K562 (cell line): ENCODE measurements at regions not wholly inside any gene's neighbourhood (a gene's known extent, or its start where the extent isn't known, plus 50 kb on each side); places are given as distances from the start of the nearest gene placed in this dataset.

Source experiments
- ATAC-seq: fragments of 200-7000 bp; cut with Tn5 transposase; 3 replicates; pipeline ENCODE4 v1.9.1; 2020; ENCODE audit warnings: moderate library complexity
- BruUV-seq: library from RNA; stranded (reverse); fragments of 400-500 nt; replicated peaks from 2 replicates; lab custom pipeline; 2021; lab: Mats Ljungman, UMichigan
- CTCF ChIA-PET: fragments of 300-600 bp; formaldehyde crosslinking; extraction: SDS; loops from one replicate; lab custom pipeline; 2021; ENCODE audit warnings: low intra/inter-chr PET ratio; lab: Yijun Ruan, JAX
- POLR2A ChIA-PET: fragments of 300-600, 350-650 bp; sonication (Branson Sonifier 250); formaldehyde crosslinking; extraction: SDS; loops from one replicate; lab custom pipeline; 2021; ENCODE audit warnings: antibody characterized with exemption, inconsistent platforms; lab: Yijun Ruan, JAX
- DNase-seq, 4 experiments: peaks; one replicate each; pipeline versions ENCODE4 v3.0.0 to v3.0.0-alpha.2; 2011 to 2018; ENCODE audit warnings: low spot score in 3 of 4, mixed read lengths in 3 of 4; ENCODE audit errors: extremely low read depth in 1 of 4
- FAIRE-seq: peaks from 2 replicates; lab custom pipeline; 2011; peaks lifted over from hg19 to GRCh38; lab: Jason Lieb, UNC
- H2AFZ ChIP-seq: 2 replicates; pipeline ENCODE4 v1.6.0; 2011; ENCODE audit warnings: low read depth, low read length, control low read depth, inconsistent platforms
- H3K27ac ChIP-seq: fragments of 200-600 bp; 3 replicates; pipeline ENCODE4 v1.8.0; 2011; ENCODE audit warnings: low read depth, mild to moderate bottlenecking, control low read depth, inconsistent platforms, low read length, moderate library complexity, mixed read lengths; ENCODE audit errors: extremely low read depth
- H3K27me3 ChIP-seq, 2 experiments: fragments of 300-600 bp in 1 of 2; 2 replicates in 1 of 2; 3 replicates in 1 of 2; pipeline versions ENCODE4 v1.6.0 to v1.8.0; 2011; ENCODE audit warnings: inconsistent platforms in 2 of 2, low read length in 2 of 2, mild to moderate bottlenecking in 1 of 2, mixed read lengths in 1 of 2, moderate library complexity in 1 of 2; ENCODE audit not compliant: control insufficient read depth in 2 of 2, insufficient read depth in 2 of 2
- H3K36me3 ChIP-seq: fragments of 300-600 bp; 3 replicates; pipeline ENCODE4 v1.8.0; 2011; ENCODE audit warnings: mild to moderate bottlenecking, low read length, inconsistent platforms; ENCODE audit not compliant: control insufficient read depth, insufficient read depth
- H3K4me1 ChIP-seq, 2 experiments: fragments of 200-600 bp in 1 of 2; replicated peaks in 1 of 2; 2 replicates in 1 of 2; 3 replicates in 1 of 2; pipeline versions ENCODE4 v1.5.1 to v1.8.0; 2011; ENCODE audit warnings: inconsistent platforms in 2 of 2, low read length in 2 of 2, mild to moderate bottlenecking in 1 of 2, mixed read lengths in 1 of 2, moderate library complexity in 1 of 2; ENCODE audit not compliant: control insufficient read depth in 2 of 2, insufficient read depth in 2 of 2
- H3K4me2 ChIP-seq: 2 replicates; pipeline ENCODE4 v1.6.1; 2011; ENCODE audit warnings: low read length, control low read depth, inconsistent platforms, mixed read lengths; ENCODE audit not compliant: insufficient read depth
- H3K4me3 ChIP-seq: fragments of 200-600 bp; sonication (generic), shearing (Covaris generic); 2 replicates; pipeline ENCODE4 v1.5.1; 2016; ENCODE audit warnings: control low read depth, inconsistent platforms
- H3K79me2 ChIP-seq: fragments of 200-600 bp; 3 replicates; pipeline ENCODE4 v1.8.0; 2011; ENCODE audit warnings: low read length, inconsistent platforms; ENCODE audit not compliant: control insufficient read depth, insufficient read depth
- H3K9ac ChIP-seq, 2 experiments: 2 replicates each; pipeline versions ENCODE4 v1.6.0 to v1.6.1; 2011; ENCODE audit warnings: low read depth in 2 of 2, low read length in 2 of 2, control low read depth in 1 of 2, inconsistent platforms in 1 of 2, mild to moderate bottlenecking in 1 of 2, mixed read lengths in 1 of 2; ENCODE audit not compliant: insufficient read depth in 1 of 2
- H3K9me1 ChIP-seq: one replicate; pipeline ENCODE4 v1.6.0; 2011; ENCODE audit warnings: inconsistent platforms, mild to moderate bottlenecking, low read length, moderate library complexity; ENCODE audit not compliant: control insufficient read depth, insufficient read depth
- H3K9me3 ChIP-seq: replicated peaks from 2 replicates; pipeline ENCODE4 v1.5.1; 2011; ENCODE audit warnings: low read depth, low read length, inconsistent platforms; ENCODE audit not compliant: control insufficient read depth, insufficient read depth
- H4K20me1 ChIP-seq: replicated peaks from 2 replicates; pipeline ENCODE4 v1.6.1; 2011; ENCODE audit warnings: low read length, inconsistent platforms, mixed read lengths; ENCODE audit not compliant: control insufficient read depth, insufficient read depth
- HDGF ChIP-seq: fragments of 450-650 bp; IDR thresholded peaks from 2 replicates; pipeline ENCODE4 v1.6.1; 2016
- HNRNPL ChIP-seq: fragments of 200-400 bp; formaldehyde crosslinking; IDR thresholded peaks from 2 replicates; pipeline ENCODE4 v1.6.1; 2017; ENCODE audit warnings: low read depth, mild to moderate bottlenecking, low read length
- PHF21A ChIP-seq: fragments of 450-650 bp; IDR thresholded peaks from 2 replicates; pipeline ENCODE4 v1.6.1; 2017; ENCODE audit warnings: low read depth, borderline replicate concordance
- PPARD ChIP-seq: fragments of 250-450 bp; sonication (Bioruptor Pico); IDR thresholded peaks from 2 replicates; pipeline ENCODE4 v1.8.0; 2022; ENCODE audit warnings: inconsistent platforms, mild to moderate bottlenecking, moderate library complexity
- SMAD4 ChIP-seq: fragments of 250-450 bp; sonication (Bioruptor Pico); conservative IDR thresholded peaks from 2 replicates; pipeline ENCODE4 v1.8.0; 2021; ENCODE audit warnings: inconsistent platforms, mild to moderate bottlenecking, moderate library complexity
- ZNF197 ChIP-seq: fragments of 200-800 bp; sonication (Bioruptor generic); IDR thresholded peaks from 2 replicates; pipeline ENCODE4 v1.6.1; 2016; ENCODE audit warnings: low read depth, missing genetic modification characterization, missing compliant biosample characterization
- WGBS: fragments of 100-300 bp; shearing (Covaris generic); methylation state at CpG from one replicate; pipeline ENCODE4 v1.1.6; 2016; ENCODE audit warnings: low coverage, mixed read lengths; ENCODE audit not compliant: insufficient coverage; ENCODE audit errors: missing lambda C conversion rate; 5-methylcytosine and 5-hydroxymethylcytosine counted together
- in situ Hi-C: fragments of 300-500 bp; cut with MboI; formaldehyde crosslinking; loops from 4 replicates; pipeline ENCODE4 v1.15.0; 2018; ENCODE audit warnings: inconsistent platforms, mixed read lengths
- intact Hi-C: fragments of 100-400 bp; cut with micrococcal nuclease; formaldehyde crosslinking; loops from 2 replicates; pipeline ENCODE4 v1.14.2; 2022
- TF ChIP-seq, protein P1 (sequence below): fragments of 450-650 bp; conservative IDR thresholded peaks from 2 replicates; pipeline ENCODE4 v1.6.1; 2016; ENCODE audit warnings: missing genetic modification characterization, low read depth, mild to moderate bottlenecking, control low read depth, missing compliant biosample characterization
- TF ChIP-seq, protein P2 (sequence below): fragments of 150-350 bp; conservative IDR thresholded peaks from 2 replicates; pipeline ENCODE4 v1.6.1; 2014; ENCODE audit warnings: low read length

DNA sequence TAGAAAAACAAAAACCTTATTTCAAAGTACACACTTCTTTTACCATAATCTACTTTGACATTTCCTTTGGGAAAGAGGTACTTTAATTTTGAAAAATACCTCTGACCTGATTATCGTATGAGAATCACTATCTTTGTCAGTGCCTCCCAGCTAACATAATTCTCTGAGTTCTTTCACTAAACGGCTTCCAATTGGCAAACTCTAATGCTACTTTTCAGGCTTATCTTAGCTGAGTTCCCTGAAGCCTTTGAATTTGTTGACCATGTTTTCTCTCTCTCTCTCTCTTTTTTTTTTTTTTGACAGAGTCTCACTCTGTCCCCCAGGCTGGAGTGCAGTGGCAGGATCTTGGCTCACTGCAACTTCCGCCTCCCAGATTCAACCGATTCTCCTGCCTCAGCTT is 312.8 kb downstream of the ZPLD1 start:
- DNase-seq: no peak
- H4K20me1 ChIP-seq: no peaks in the 10 kb centered on the region
- no peak overlapping the region for H2AFZ ChIP-seq
- ATAC-seq: no peak
- no peaks in the 10 kb centered on the region for H3K9me3 ChIP-seq
- H3K4me1 ChIP-seq: no peaks in the 10 kb centered on the region
- in situ Hi-C loops (no loop called here), intact Hi-C loops (no loop called here)
- 0% methylated on average over 2 of the region's 4 CpGs for WGBS
- H3K9ac ChIP-seq: no peak overlapping the region
- CTCF ChIA-PET: no interaction called here
- POLR2A ChIA-PET: no interaction called here
- H3K27me3 ChIP-seq: no peaks in the 10 kb centered on the region
- no TSS peak for BruUV-seq
- H3K27ac ChIP-seq: no peak overlapping the region
- FAIRE-seq: no peak
- no peaks in the 10 kb centered on the region for H3K36me3 ChIP-seq
- no peak overlapping the region for H3K4me3 ChIP-seq
- no peak for TF ChIP-seq ZNF197
- TF ChIP-seq HNRNPL: no peak
- TF ChIP-seq PPARD: no peak
- TF ChIP-seq SMAD4 (CRISPR knock-in tag): no peak
- TF ChIP-seq, protein P1, sequence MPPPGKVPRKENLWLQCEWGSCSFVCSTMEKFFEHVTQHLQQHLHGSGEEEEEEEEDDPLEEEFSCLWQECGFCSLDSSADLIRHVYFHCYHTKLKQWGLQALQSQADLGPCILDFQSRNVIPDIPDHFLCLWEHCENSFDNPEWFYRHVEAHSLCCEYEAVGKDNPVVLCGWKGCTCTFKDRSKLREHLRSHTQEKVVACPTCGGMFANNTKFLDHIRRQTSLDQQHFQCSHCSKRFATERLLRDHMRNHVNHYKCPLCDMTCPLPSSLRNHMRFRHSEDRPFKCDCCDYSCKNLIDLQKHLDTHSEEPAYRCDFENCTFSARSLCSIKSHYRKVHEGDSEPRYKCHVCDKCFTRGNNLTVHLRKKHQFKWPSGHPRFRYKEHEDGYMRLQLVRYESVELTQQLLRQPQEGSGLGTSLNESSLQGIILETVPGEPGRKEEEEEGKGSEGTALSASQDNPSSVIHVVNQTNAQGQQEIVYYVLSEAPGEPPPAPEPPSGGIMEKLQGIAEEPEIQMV (tag): no peak
- TF ChIP-seq PHF21A: no peak
- TF ChIP-seq, protein P2, sequence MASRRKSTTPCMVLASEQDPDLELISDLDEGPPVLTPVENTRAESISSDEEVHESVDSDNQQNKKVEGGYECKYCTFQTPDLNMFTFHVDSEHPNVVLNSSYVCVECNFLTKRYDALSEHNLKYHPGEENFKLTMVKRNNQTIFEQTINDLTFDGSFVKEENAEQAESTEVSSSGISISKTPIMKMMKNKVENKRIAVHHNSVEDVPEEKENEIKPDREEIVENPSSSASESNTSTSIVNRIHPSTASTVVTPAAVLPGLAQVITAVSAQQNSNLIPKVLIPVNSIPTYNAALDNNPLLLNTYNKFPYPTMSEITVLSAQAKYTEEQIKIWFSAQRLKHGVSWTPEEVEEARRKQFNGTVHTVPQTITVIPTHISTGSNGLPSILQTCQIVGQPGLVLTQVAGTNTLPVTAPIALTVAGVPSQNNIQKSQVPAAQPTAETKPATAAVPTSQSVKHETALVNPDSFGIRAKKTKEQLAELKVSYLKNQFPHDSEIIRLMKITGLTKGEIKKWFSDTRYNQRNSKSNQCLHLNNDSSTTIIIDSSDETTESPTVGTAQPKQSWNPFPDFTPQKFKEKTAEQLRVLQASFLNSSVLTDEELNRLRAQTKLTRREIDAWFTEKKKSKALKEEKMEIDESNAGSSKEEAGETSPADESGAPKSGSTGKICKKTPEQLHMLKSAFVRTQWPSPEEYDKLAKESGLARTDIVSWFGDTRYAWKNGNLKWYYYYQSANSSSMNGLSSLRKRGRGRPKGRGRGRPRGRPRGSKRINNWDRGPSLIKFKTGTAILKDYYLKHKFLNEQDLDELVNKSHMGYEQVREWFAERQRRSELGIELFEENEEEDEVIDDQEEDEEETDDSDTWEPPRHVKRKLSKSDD: no peak
- no peak for TF ChIP-seq HDGF
- no peak overlapping the region for H3K4me2 ChIP-seq
- H3K79me2 ChIP-seq: no peaks in the 10 kb centered on the region
- no peaks in the 10 kb centered on the region for H3K9me1 ChIP-seq
